ENCODE measurements at regions not wholly inside any gene's neighbourhood (a gene's known extent, or its start where the extent isn't known, plus 50 kb on each side); places are given as distances from the start of the nearest gene placed in this dataset.

DNA sequence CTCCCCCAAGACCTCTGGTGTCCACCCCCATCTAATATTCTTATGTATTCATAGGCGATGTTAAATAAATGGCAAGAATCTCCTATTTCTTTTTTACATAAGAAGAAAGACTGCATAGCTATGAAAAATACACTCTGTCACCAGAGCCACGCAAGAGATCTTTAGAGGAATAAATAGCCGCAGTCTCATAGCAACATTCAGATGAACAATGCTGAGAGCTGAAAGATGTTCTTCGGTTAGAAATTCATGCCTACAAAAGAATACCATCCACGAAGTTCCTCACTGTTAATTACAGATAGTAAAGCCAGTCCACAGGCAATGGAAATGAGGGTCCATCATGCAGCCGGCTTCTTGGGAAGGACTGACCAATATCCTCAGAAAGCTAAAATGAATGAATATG lies 76.0 kb upstream of the SOD1 start:
- no peak for TF ChIP-seq CTCF (IDR thresholded peaks at IDR 0.05)
- no peak for TF ChIP-seq POLR2A (IDR thresholded peaks at IDR 0.05)

Measured in lower leg skin (tissue), 3 donors.